Lung (tissue), 11 donors: ENCODE measurements at regions not wholly inside any gene's neighbourhood (a gene's known extent, or its start where the extent isn't known, plus 50 kb on each side); places are given as distances from the start of the nearest gene placed in this dataset.

ENCODE experiments used
- ATAC-seq: fragments of 200-7000 bp; cut with Tn5 transposase; one replicate; pipeline ENCODE4 v1.9.1; 2020; ENCODE audit warnings: moderate number of reproducible peaks; ENCODE audit not compliant: insufficient read depth, low FRiP score
- DNase-seq, 3 donors: peaks; one replicate each; pipeline ENCODE4 v3.0.0-alpha.2; 2013 to 2017
- H3K27ac ChIP-seq, 2 donors: one replicate each; pipeline ENCODE4 v1.5.1; 2013; ENCODE audit warnings: mild to moderate bottlenecking in 2 of 2, moderate library complexity in 2 of 2, control low read depth in 1 of 2, inconsistent platforms in 1 of 2, low read depth in 1 of 2, low read length in 1 of 2
- H3K27me3 ChIP-seq, 3 donors: one replicate each; pipeline ENCODE4 v1.5.1; 2013; ENCODE audit warnings: low read length in 2 of 3; ENCODE audit not compliant: control insufficient read depth in 3 of 3, insufficient read depth in 3 of 3
- H3K36me3 ChIP-seq, 4 donors: one replicate each; pipeline ENCODE4 v1.5.1; 2013; ENCODE audit warnings: low read length in 4 of 4, mild to moderate bottlenecking in 1 of 4, moderate library complexity in 1 of 4; ENCODE audit not compliant: control insufficient read depth in 4 of 4, insufficient read depth in 4 of 4
- H3K4me1 ChIP-seq, 5 donors: one replicate each; pipeline ENCODE4 v1.5.1; 2013; ENCODE audit warnings: low read length in 5 of 5, mild to moderate bottlenecking in 2 of 5, moderate library complexity in 1 of 5; ENCODE audit not compliant: control insufficient read depth in 5 of 5, insufficient read depth in 5 of 5
- H3K4me3 ChIP-seq: one replicate; pipeline ENCODE4 v1.5.1; 2013; ENCODE audit warnings: mild to moderate bottlenecking, control low read depth, moderate library complexity
- H3K9ac ChIP-seq, 2 donors: one replicate each; pipeline ENCODE4 v1.5.1; 2013; ENCODE audit warnings: low read length in 2 of 2, control low read depth in 1 of 2; ENCODE audit not compliant: insufficient read depth in 1 of 2
- H3K9me3 ChIP-seq, 4 donors: one replicate each; pipeline ENCODE4 v1.5.1; 2013; ENCODE audit warnings: low read length in 3 of 4, mild to moderate bottlenecking in 1 of 4, moderate library complexity in 1 of 4; ENCODE audit not compliant: control insufficient read depth in 4 of 4, insufficient read depth in 3 of 4
- WGBS, 2 donors: extraction: QIAGEN DNeasy Blood & Tissue Kit; methylation state at CpG; one replicate each; pipeline ENCODE4 v1.1.7; 2013; 5-methylcytosine and 5-hydroxymethylcytosine counted together
- TF ChIP-seq, protein P1 (sequence below): IDR thresholded peaks from 2 replicates; pipeline ENCODE4 v1.5.1; 2012; ENCODE audit warnings: mild to moderate bottlenecking; ENCODE audit errors: control extremely low read depth, extremely low read depth
- donor health status: control.
- donor health status: control.
- donor health status: Bipolar disorder and iron deficiency.
- donor health status: healthy.
- donor health status: DM: yes; HTN: yes; CAD: no.

DNA sequence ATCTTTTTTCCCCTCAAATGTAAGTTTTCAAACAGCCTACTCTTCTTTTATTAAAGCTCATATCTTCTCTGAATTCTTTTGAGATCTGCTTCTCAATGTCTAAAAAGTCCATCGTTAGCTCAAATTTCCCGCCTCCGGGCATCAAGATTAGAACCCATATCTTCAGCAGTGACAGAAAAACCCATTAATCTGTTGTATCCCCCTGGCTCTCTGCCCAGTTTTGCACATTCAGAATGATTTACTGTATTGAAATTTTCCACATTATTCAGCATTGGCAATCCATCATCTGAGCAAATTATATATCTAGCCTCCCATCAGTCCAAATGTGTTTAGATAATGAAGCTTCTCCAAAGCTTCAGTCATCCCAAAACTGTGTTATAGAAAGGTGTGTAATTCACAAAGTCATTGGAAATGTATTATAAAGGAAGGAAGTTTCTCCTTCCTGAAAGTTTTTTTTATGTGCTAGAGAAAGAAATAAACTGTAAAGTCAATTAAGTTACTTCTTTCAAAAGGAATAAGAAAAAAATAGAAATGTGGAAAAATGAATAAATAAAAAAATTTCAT lies 849.9 kb downstream of the MAT2B start:
- ATAC-seq (no peak), DNase-seq (no peak)
- no peak overlapping the region for H3K4me3 ChIP-seq
- WGBS, 2 donors, result 57 to 80% methylated on average over 3 of the region's 3 CpGs
- no peaks in the 10 kb centered on the region for H3K9me3 ChIP-seq
- H3K9ac ChIP-seq, result no peak overlapping the region
- H3K27ac ChIP-seq, result no peak overlapping the region
- TF ChIP-seq, protein P1, sequence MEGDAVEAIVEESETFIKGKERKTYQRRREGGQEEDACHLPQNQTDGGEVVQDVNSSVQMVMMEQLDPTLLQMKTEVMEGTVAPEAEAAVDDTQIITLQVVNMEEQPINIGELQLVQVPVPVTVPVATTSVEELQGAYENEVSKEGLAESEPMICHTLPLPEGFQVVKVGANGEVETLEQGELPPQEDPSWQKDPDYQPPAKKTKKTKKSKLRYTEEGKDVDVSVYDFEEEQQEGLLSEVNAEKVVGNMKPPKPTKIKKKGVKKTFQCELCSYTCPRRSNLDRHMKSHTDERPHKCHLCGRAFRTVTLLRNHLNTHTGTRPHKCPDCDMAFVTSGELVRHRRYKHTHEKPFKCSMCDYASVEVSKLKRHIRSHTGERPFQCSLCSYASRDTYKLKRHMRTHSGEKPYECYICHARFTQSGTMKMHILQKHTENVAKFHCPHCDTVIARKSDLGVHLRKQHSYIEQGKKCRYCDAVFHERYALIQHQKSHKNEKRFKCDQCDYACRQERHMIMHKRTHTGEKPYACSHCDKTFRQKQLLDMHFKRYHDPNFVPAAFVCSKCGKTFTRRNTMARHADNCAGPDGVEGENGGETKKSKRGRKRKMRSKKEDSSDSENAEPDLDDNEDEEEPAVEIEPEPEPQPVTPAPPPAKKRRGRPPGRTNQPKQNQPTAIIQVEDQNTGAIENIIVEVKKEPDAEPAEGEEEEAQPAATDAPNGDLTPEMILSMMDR, result no peak
- peaks cover 0 to 7% (median 0%) of the 10 kb centered on the region in 5 donors for H3K4me1 ChIP-seq
- no peaks in the 10 kb centered on the region for H3K36me3 ChIP-seq
- no peaks in the 10 kb centered on the region for H3K27me3 ChIP-seq

DNA sequence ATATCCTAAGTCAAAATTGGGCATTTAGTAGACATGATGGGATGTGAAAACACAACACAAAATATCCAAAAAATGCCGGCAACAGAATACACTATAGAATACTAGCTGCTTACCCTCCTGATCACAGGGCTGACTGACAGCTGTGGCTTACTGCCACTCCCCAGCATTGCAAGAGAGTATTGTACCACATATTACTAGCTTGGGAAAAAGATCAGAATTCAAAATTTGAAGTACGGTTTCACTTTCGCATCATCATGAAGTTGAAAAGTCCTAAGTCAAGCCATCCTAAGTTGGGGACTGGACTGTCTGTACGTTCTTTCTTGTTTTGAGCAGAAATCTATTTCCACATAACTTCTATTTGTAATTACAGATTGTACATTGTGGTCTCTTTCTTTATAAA lies 851.4 kb downstream of the MAT2B start:
- no peaks in the 10 kb centered on the region for H3K36me3 ChIP-seq
- WGBS, 2 donors, result 81 to 83% methylated on average over 4 of the region's 4 CpGs
- ATAC-seq (no peak), DNase-seq (no peak)
- H3K9ac ChIP-seq, result no peak overlapping the region
- H3K27me3 ChIP-seq, result no peaks in the 10 kb centered on the region
- H3K27ac ChIP-seq, result no peak overlapping the region
- TF ChIP-seq, protein P1, result no peak
- peaks cover 0 to 7% (median 0%) of the 10 kb centered on the region in 5 donors for H3K4me1 ChIP-seq
- no peak overlapping the region for H3K4me3 ChIP-seq
- no peaks in the 10 kb centered on the region for H3K9me3 ChIP-seq

DNA sequence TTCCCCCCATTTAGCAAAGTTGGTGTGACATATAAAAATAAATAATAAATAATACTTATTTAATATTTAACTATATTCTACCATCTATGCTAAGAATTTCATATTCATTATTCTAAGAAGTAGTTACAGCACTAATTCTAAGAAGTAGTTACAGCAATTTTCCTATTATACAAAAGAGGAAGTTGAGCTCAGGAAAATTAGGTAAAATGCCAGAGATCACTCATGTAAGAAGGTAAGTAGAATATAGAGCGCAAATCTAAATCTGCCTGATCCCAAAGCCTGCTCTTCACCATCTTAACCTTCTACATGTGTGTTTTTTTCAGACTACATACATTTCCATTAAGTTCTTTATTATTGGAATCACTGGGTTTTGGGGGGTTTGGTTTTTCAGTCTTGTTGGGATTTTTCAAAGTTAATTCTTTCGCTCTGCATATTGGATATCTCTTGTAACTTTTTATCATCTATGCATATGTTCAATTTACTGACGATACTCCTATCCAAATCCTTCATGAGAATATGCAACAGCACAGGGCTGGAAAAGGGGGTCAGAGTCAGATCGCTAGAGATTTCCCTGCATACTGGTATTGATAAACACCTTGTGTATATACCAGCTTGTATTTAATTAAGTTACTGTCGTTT lies 852.1 kb downstream of the MAT2B start:
- TF ChIP-seq, protein P1, result no peak
- H3K4me3 ChIP-seq, result no peak overlapping the region
- no peak overlapping the region for H3K9ac ChIP-seq
- no peak overlapping the region for H3K27ac ChIP-seq
- no peaks in the 10 kb centered on the region for H3K36me3 ChIP-seq
- 78 to 81% methylated on average over 5 of the region's 5 CpGs for WGBS, 2 donors
- DNase-seq (no peak), ATAC-seq (no peak)
- peaks cover 0 to 5% (median 0%) of the 10 kb centered on the region in 5 donors for H3K4me1 ChIP-seq
- H3K27me3 ChIP-seq, result no peaks in the 10 kb centered on the region
- no peaks in the 10 kb centered on the region for H3K9me3 ChIP-seq
